Right renal cortex interstitium (tissue), 3 donors: ENCODE measurements at regions not wholly inside any gene's neighbourhood (a gene's known extent, or its start where the extent isn't known, plus 50 kb on each side); places are given as distances from the start of the nearest gene placed in this dataset.

Experiments
- DNase-seq, 3 donors: peaks; one replicate each; pipeline ENCODE4 v3.0.0-alpha.2; 2013; ENCODE audit warnings: low read depth in 3 of 3, low spot score in 2 of 3

GRCh38 chr4:128573781-128574508, 235.6 kb upstream of the JADE1 start:
- no peak for DNase-seq

GRCh38 chr4:128572778-128573241, 236.7 kb upstream of the JADE1 start:
- DNase-seq: no peak

- DNase-seq: no peak
These were observed 237.8 kb upstream of the JADE1 start for GRCh38 chr4:128571747-128572146.

GRCh38 chr4:128570387-128570975, 239.0 kb upstream of the JADE1 start:
- no peak for DNase-seq

GRCh38 chr4:128566693-128567092, 242.8 kb upstream of the JADE1 start:
- DNase-seq: no peak

- DNase-seq: no peak
These were observed 243.8 kb upstream of the JADE1 start for GRCh38 chr4:128565565-128566186.

GRCh38 chr4:128565054-128565453, 244.4 kb upstream of the JADE1 start:
- DNase-seq: no peak

- DNase-seq: no peak
These were observed 245.3 kb upstream of the JADE1 start for GRCh38 chr4:128564081-128564630.

- DNase-seq: no peak
These were observed 248.6 kb upstream of the JADE1 start for GRCh38 chr4:128560754-128561495.

- DNase-seq: no peak
These were observed 250.4 kb upstream of the JADE1 start for GRCh38 chr4:128558896-128559679.

- DNase-seq: no peak
These were observed 252.7 kb upstream of the JADE1 start for GRCh38 chr4:128556756-128557155.

- DNase-seq: no peak
These were observed 255.6 kb upstream of the JADE1 start for GRCh38 chr4:128553686-128554515.

GRCh38 chr4:128552586-128552907, 257.0 kb upstream of the JADE1 start:
- DNase-seq: no peak

- DNase-seq: no peak
These were observed 258.2 kb upstream of the JADE1 start for GRCh38 chr4:128551280-128551679.

GRCh38 chr4:128550060-128550459, 259.4 kb upstream of the JADE1 start:
- no peak for DNase-seq

- DNase-seq: no peak
These were observed 259.9 kb upstream of the JADE1 start for GRCh38 chr4:128549636-128550035.

- no peak for DNase-seq
These were observed 260.8 kb upstream of the PGRMC2 start for GRCh38 chr4:128548381-128548780.

GRCh38 chr4:128544272-128544671, 256.7 kb upstream of the PGRMC2 start:
- no peak for DNase-seq

GRCh38 chr4:128543696-128544095, 256.1 kb upstream of the PGRMC2 start:
- DNase-seq: no peak

GRCh38 chr4:128542047-128542446, 254.4 kb upstream of the PGRMC2 start:
- no peak for DNase-seq
